Lung microvascular endothelial cell (primary cell): ENCODE measurements at regions not wholly inside any gene's neighbourhood (a gene's known extent, or its start where the extent isn't known, plus 50 kb on each side); places are given as distances from the start of the nearest gene placed in this dataset.
"Not testable (repeated sequence)": the region's sequence is repeated elsewhere in the genome, so short reads cannot be mapped to it uniquely, and the experiment has no call there.

Experiments
- DNase-seq, 2 donors: peaks; one replicate each; pipeline versions ENCODE4 v3.0.0 to v3.0.0-alpha.2; 2010; ENCODE audit warnings: low read depth in 2 of 2

DNA sequence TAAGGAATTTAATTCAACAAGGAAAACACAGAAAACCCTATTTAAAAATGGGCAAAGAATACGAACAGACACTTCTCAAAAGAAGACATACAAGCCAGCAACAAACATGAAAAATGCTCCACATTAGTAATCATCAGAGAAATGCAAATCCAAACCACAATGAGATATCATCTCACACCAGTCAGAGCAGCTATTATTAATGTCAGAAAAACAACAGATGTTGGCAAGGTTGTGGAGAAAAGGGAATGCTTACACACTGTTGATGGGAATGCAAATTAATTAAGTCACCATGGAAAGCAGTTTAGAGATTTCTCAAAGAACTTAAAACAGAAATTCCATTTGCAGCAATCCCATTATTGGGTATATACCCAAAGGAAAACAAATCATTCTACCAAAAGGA is 55.2 kb downstream of the GCC1 start:
- DNase-seq = no peak

DNA sequence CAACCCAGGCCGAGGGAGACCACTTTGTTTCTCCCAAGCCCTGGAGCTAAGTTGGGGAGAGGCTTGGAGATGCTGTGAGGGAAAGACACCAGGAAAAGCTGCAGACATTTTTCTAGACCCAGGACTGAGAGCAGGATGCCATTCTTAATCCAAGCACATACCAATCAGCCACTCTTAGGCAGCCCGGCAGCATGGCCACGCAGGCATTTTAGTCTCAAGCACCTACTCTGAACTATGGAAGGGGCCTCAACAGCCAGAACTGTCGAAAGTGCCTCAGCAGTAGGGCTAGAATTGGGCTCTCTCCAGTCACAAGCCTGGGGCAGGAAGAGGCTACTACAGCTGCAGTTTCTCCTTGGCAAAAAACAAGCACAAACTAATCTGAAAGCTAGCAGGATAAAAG is 57.8 kb downstream of the GCC1 start:
- DNase-seq = no peak

DNA sequence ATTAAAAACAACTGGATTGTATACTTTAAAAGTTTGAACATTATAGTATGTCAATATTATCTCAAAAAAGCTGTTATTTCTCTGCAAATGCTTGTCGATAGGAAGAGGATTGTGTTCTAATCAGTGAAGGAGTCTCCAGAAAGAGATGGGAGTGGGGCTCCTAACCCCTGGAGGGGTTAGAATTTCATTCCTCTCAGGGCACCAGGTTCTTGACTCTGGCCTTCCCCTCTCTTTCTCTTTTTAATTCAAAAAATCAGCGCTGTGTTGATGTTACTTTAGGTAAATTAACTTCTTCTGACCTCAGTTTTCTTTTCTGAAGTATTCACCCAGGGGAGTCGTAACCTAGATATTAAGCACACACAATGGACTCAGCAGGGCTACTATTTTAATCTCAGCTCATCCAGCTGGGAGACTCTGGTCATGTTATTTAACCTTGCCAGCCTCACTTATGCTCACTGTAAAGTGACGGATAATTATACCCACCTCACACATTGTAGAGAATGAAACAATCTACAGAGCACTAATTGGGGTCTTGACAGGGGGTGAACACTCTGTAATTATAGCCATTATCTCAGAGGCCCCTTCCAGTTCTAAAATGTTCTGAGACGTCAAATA is 59.4 kb downstream of the GCC1 start:
- no peak for DNase-seq

DNA sequence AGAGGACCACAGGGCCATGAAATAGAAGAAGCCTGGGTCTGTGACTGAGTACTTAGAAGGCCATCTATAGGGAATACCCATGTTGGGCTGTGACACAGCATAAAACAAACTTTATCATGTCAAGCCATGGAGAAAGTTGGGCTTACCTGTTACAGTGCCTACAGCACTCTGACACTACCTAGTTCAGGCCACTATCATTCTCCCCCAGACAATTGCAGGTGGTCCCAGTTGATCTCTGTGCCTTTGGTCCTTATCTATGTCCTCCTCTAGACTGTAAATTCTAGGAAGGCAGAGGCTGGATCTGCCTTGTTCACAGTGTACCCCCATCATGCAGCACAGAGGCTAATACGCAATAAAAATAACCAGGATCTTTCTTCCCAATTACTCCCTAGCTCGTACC is 69.1 kb downstream of the GCC1 start:
- no peak for DNase-seq

DNA sequence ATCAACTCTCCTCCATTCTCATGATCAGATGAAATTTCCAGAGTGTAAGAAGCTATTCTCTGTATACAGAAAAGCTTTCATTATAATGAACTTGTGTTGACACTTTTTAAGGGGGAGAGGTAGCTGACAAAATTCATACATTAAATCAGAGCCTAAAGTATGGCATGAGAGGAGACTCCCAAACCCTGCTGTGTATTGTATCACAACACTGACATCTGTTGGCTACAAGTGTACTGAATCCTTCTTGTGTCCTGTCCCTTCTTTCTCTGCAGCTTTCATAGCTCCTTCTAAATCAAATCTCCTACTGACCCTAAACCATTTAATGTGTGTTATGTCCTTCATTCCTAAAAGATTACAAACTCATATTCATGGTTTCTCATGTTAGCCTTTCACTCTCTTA is 70.9 kb downstream of the GCC1 start:
- peak; percentile 36 to 43 for DNase-seq

DNA sequence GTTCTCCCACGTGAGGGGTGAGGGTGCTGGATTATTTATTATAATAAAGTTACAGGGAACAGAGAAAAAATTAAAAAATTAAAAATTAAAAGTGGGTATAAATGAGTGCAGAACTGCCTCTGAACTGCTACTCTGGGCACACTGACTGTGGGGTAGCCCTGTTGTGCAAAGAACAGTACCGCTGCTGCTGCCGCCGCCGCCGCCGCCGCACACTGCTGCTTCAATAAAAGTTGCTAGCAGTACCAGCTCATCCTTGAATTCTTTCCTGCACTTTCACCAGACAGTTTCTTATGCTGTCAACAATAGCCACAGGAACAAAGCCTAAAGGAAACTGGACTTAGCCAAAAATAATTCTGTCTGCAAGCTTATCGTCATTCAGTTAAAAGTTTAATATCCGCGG is 72.1 kb downstream of the GCC1 start:
- no peak for DNase-seq

DNA sequence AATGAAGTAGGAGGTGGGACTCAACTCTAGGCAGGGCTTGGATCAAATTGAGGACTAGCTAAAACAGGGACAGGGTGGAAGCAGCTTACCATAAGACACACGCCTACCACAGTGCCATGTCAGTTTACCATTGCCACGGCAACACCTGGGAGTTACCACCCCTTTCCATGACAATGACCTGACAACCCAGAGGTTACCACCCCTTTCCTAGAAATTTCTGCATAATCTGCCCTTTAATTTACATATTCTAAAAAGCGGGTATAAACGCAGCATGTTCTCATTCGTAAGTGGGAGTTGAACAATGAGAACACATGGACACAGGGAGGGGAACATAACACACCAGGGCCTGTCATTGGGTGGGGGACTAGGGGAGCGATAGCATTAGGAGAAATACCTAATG is 72.7 kb downstream of the GCC1 start:
- DNase-seq = no peak

DNA sequence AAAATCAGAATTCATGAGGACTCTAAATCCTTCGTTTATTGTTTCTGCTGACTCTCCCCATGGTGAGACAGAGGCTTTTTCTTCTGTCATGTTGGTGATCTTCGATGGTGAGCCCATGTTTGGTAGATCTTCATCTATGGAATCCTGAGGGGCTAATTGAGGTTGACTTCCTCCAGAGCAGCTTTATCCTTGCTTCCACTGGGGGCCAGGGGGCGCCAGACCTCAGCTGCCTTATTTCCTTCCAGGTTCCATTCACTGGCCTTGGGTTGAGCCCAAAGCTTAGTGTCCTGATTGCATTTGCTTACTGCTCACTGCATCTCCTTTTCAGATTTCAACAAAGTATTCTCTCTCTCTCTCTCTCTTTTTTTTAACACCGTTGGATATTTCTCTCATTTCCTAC is 80.7 kb downstream of the GCC1 start:
- peak; percentile 25 for DNase-seq

DNA sequence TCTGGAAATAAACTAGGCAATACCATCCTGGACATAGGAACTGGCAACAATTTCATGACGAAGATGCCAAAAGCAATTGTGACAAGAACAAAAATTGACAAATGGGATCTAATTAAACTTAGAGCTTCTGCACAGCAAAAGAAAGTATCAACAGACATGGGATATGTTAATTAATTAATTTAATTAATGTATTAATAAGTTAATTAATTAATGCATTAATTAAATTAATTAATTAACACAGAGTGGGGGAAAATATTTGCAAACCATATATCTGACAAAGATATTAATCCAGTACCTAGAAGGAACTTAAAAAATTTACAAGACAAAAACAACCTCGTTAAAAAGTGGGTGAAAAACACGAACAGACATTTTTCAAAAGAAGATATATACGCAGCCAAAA is 83.6 kb downstream of the GCC1 start:
- no peak for DNase-seq

DNA sequence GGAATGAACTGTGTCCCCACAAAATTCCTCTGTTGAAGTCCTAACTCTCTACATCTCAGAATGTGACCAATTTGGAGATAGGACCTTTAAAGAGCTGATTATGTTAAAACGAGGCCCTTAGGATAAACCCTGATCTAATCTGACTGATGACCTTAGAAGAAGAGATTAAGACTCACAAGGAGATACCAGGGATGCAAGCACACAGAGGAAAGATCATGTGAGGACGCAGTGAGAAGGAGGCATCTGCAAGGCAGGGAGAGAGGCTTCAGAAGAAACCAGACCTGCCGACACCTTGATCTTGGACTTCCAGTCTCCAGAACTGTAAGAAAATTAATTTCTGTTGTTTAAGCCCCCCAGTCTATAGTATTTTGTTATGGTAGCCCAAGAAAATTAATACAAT is 94.9 kb upstream of the ZNF800 start:
- no peak for DNase-seq

DNA sequence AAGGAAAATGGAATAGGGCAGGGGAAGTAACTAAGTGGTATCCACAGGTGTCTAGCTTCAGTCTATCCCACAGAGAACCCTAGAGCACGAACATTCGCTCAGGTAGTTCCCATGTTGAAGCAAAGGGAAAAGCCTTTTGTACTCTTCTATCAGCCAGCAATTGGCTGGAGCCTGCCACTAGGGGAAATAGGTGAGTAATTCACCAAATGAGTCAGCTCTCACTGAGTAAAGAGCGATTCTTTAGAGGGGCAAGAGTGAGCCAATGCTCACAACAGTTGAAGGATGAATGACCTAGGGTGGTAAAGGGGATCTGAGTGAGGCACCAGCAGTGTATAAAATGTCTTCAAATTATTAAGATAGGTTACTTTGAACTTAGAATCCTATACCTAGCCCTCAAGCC is 94.1 kb upstream of the ZNF800 start:
- peak in 1 of 2 donors; percentile 2 for DNase-seq

DNA sequence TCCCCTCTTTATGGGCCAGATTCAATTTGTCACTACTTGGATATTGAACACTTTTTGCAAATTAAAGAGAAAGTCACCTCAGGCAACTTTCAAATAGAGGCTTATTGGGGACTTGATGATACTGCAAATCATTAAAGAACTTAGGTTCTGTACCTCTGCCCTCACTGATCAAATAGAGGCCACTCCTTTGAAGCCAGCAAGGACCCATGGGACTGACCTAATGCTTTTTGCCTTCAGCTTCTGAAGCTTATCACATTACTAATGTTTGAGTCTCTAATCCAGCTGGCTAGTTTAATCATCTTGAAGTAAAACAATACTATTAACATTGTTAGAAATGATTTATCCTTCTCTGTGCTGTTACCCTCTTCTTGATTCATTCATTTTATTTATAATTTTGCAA is 93.0 kb upstream of the ZNF800 start:
- no peak for DNase-seq

DNA sequence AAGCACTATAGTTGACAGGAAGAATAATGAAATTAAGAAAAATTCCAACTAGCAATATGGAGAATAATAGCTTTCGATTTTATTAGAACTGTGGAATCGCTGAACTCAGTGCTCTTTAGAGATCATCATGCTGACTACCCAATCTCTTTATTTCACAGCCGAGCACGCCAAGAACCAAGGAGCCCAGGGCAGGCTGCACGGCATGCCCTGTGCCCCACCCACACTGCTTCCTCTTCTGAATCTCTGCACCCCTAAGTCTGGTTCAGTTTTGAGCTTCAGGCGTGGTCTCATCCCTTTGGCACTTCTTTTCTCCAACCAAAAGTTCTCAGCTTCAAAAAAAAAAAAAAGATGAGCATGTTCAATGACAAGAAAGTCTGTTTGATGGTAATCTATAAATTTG is 92.4 kb upstream of the ZNF800 start:
- DNase-seq = no peak

DNA sequence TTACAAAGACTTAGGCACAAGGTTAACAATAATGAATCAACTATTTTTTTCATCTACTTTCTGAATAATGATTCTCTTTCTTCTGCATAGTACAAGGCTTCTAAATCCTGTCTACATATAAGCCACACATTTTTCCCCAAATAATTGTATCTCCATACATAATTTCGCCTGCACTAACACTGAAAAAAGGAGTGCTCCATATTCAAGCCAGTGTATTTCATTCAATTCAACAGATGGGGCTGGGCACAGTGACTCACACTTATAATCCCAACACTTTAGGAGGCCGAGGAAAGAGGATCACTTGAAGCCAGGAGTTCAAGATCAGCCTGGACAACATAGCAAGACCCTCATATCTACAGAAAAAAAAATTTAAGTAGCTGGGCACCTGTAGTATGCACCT is 86.0 kb upstream of the ZNF800 start:
- DNase-seq = no peak

DNA sequence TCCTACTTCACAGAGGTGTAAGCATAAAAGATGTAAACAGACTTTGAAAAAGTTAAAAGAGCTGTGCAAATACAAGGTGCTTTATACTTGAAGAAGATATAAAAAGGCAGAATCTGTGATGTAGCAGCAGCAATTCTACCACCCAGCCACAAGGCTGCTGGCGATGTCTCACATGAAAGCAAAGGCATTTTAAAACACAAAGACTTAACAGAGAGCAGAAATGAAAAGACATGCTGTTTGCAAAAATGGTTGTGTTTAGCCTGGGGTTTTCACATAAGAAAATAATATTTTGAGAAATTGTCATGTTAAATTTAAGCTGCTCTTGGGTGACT is 85.5 kb upstream of the ZNF800 start:
- no peak for DNase-seq

DNA sequence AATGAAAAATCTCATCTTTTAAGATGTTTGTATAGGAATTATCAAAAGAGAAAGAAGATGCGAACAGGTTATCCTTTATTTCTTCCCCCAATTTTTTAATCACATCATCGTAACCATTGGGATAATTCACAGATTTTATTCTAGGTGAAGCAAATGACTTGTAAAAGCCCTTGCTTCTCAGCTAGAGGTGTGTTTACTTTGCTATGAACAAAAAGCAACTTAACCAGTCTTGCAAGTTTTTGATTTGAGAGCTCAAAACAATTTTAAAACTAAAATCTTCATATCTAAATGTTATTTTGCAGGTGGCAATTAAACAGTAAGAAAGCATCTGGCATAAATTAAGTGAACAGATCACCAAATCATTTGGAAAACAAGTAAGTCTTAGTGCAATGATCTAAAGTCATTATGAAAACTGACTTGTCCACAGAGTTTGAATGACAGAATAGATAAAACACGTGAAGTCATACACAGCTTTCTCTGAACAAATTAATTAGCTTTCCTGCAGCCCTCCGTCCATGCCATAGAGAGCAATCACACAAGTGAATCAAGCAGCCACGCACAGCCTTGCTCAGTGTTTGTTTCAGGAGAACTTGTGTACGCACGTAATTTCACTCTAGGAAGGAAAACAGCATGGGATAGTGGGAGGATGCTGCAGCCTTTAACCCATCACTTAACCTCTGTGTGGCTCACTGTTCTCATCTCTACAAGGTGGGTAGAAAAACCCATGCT is 85.0 kb upstream of the ZNF800 start:
- no peak for DNase-seq

DNA sequence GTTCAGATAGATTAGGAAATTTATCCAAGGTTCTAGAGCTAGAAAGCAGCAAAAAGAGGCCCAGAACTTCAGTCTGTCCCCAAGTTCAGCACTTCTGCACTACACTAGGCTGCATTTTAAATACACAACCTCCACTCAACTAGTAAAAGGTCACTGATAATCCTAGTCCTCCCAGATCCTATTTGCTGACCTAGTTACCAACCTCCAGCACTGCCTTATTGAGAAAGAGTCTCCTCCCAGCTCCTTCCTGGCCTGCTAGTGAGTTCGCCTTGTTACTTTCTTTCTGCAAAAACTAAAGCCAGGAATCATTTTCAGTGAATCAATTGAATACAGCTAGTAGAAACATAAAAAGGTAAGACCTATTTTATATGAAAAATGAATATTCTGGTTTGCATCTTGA is 84.1 kb upstream of the ZNF800 start:
- DNase-seq = no peak

DNA sequence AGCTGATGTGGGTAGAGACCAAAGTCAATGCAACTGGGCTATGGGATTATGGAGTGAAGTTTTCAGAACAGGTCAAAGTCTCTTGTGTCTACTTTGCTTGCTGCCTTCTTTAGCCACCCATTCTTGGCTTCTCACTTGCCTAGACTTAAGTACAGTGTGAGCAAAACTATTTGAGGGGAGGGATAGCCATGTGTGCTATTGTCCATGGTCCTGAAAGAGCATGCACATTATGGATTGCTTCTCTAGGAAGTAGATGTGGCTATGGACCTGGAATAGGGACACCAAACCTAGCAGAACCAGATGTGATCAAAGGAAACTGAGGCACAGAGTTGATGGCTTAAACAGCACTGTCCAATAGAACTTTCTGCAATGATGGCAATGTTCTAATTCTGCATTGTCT is 81.9 kb upstream of the ZNF800 start:
- peak in 1 of 2 donors; percentile 12 for DNase-seq

DNA sequence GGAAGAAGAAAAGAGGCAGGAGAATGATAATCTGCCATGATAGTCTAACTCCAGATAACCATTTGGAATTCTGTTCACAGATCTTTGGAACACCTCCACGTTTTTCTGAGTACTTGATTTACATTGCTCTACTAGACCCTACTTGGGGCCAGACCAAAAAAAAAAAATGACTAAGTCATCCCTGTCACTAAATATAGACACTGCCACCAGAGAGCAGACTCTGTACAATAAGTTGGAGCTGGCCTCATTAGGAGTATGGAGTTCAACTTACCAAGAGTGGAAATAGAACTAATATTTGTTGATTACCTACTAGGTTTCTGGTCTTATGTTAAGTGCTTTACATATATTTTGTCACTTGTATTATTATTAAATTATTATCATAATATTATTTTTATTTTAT is 80.9 kb upstream of the ZNF800 start:
- DNase-seq = no peak

DNA sequence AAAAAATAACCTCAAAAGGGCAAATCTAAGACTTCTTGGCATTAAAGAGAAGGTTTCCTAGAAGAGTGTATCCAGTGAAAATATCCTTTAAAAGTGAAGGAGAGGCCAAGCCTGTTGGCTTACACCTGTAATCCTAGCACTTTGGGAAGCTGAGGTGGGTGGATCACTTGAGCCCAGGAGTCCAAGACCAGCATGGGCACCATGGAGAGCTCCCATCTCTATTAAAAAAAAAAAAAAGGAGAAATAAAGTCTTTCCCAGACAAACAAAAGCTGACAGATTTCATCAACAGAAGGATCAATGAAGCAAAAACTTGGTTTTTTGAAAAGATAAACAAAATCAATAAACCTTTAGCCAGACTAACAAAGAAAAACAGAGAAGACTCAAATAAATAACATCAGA is 67.6 kb upstream of the ZNF800 start:
- DNase-seq = no peak

DNA sequence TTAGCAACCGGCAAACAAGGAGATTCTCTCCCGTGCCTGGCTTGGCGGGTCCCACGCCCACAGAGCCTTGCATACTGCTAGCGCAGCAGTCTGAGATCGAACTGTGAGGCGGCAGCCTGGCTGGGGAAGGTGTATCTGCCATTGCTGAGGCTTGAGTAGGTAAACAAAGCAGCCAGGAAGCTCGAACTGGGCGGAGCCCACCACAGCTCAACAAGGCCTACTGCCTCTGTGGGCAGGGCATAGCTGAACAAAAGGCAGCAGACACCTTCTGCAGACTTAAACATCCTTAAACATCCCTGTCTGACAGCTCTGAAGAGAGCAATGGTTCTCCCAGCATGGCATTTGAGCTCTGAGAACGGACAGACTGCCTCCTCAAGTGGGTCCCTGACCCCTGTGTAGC is 58.8 kb upstream of the ZNF800 start:
- not testable (repeated sequence) for DNase-seq

DNA sequence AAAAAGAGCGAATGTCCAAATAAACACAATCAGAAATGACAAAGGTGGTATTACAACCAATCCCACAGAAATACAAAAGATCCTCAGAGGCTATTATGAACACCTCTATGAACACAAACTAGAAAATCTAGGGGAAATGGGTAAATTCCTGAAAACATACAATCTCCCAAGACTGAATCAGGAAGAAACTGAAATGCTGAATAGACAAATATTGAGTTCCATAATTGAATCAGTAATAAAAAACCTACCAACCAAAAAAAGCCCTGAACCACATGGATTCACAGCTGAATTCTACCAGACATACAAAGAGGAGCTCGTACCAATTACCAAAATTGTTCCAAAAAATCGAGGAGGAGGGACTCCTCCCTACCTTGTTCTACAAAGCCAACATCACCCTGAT is 56.1 kb upstream of the ZNF800 start:
- DNase-seq = no peak

DNA sequence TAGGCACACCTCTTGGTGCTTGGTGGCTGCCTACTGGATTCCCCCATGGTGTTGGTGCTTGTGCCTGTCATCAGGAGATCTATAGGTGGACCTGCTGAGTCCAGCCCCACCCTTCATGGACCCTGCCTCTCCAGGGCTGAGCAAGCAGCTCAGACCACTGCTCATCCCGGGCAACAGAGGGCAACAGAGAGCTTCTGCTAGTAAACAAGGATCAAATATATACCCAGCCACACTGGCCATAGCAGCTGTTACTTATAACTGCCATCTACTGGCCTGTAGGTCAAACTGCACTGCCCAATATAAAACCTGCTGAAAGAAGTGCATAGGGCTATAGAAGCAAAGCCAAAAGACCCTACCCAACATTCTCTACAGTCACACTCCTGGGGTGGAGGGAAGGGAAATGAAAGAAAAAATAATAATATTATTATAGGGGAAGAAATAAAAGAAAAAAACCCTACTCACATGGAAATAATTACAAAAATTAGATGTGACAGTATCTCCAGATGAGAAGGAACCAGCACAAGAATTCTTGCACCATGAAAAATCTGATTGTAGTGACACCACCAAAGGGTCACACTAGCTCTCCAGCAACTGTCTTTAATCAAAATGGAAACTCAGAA is 54.9 kb upstream of the ZNF800 start:
- DNase-seq = peak; percentile 40 to 79
